ENCODE measurements at regions not wholly inside any gene's neighbourhood (a gene's known extent, or its start where the extent isn't known, plus 50 kb on each side); places are given as distances from the start of the nearest gene placed in this dataset.

GRCh38 chr6:14258695-14259593 is 141.4 kb downstream of the CD83 start:
- intact Hi-C loops (cut with micrococcal nuclease) = no loop called here
- DNase-seq (no peak), ATAC-seq (no peak)
- no peak overlapping the region for H3K27ac Mint-ChIP-seq
- no peaks in the 10 kb centered on the region for H3K36me3 Mint-ChIP-seq (ENCODE audit: low read depth)
- TF ChIP-seq CTCF (IDR thresholded peaks at IDR 0.05) = no peak
- peaks cover 7% of the 10 kb centered on the region for H3K4me1 Mint-ChIP-seq (ENCODE audit: low read depth)
- no peak overlapping the region for H3K4me3 Mint-ChIP-seq
- no peaks in the 10 kb centered on the region for H3K27me3 Mint-ChIP-seq
- CTCF ChIA-PET = no interaction called here
- POLR2A ChIA-PET = interaction anchor here (0.9 kb wide), 1 partner anchor 8 kb away, joined by 3 read pairs; no protein-coding TSS in a partner anchor
- H3K9me3 Mint-ChIP-seq = peaks cover 5% of the 10 kb centered on the region

DNA sequence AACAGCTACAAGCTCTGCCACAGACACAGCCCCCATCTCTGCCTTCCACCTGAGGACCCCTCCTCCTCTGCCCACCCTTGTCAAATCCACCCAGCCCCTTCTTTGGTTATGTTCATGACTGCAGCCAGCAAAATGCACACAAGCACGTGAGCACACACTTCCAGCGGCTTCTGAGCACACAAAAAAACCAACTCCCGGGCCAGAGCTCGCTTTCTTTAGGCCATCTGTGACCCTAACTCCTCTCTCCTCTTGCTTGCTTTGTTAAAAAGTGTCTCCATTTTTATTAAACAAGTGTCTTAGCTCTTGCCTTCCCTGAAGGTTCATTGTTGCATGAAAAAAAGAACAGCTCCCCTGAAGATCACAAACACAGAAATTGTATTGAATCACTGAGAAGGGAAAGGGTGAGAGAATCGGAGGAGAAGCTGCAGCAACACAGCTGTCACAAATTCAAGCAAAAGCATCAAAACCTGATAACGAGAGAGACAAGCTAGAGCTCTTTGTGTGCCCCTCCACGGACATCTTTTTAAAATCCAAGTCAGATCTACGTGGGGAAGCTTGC is 142.1 kb downstream of the CD83 start:
- no peak overlapping the region for H3K4me3 Mint-ChIP-seq
- ChIA-PET POLR2A (interaction anchor here (0.6 to 0.9 kb wide), 2 partner anchors 9 to 12 kb away, joined by 3 read pairs; no protein-coding TSS in a partner anchor), CTCF (no interaction called here)
- no peak for DNase-seq
- TF ChIP-seq CTCF (IDR thresholded peaks at IDR 0.05) = no peak
- no peaks in the 10 kb centered on the region for H3K27me3 Mint-ChIP-seq
- peaks cover 2% of the 10 kb centered on the region for H3K4me1 Mint-ChIP-seq (ENCODE audit: low read depth)
- H3K9me3 Mint-ChIP-seq = peaks cover 9% of the 10 kb centered on the region
- no peaks in the 10 kb centered on the region for H3K36me3 Mint-ChIP-seq (ENCODE audit: low read depth)
- no peak overlapping the region for H3K27ac Mint-ChIP-seq
- intact Hi-C loops (cut with micrococcal nuclease) = no loop called here
- no peak for ATAC-seq

- ChIA-PET POLR2A (no interaction called here), CTCF (no interaction called here)
- Mint-ChIP-seq H3K27me3 (no peaks in the 10 kb centered on the region), H3K36me3 (ENCODE audit: low read depth) (no peaks in the 10 kb centered on the region), H3K27ac (no peak overlapping the region), H3K4me1 (ENCODE audit: low read depth) (no peaks in the 10 kb centered on the region), H3K4me3 (no peak overlapping the region), H3K9me3 (peaks cover 9% of the 10 kb centered on the region)
- no peak for TF ChIP-seq CTCF (IDR thresholded peaks at IDR 0.05)
- DNase-seq (no peak), ATAC-seq (no peak)
- intact Hi-C loops (cut with micrococcal nuclease) = no loop called here
Measured at GRCh38 chr6:14260839-14261238, 143.3 kb downstream of the CD83 start.

GRCh38 chr6:14263881-14264424 is 146.4 kb downstream of the CD83 start:
- ATAC-seq = no peak
- no peak for TF ChIP-seq CTCF (IDR thresholded peaks at IDR 0.05)
- Mint-ChIP-seq H3K36me3 (ENCODE audit: low read depth) (no peaks in the 10 kb centered on the region), H3K9me3 (peaks cover 9% of the 10 kb centered on the region), H3K4me1 (ENCODE audit: low read depth) (no peaks in the 10 kb centered on the region), H3K27me3 (no peaks in the 10 kb centered on the region), H3K27ac (no peak overlapping the region), H3K4me3 (no peak overlapping the region)
- ChIA-PET CTCF (no interaction called here), POLR2A (interaction anchor here (1.3 kb wide), 1 partner anchor 12 kb away, joined by 5 read pairs; no protein-coding TSS in a partner anchor)
- intact Hi-C loops (cut with micrococcal nuclease) = no loop called here
- DNase-seq = no peak
